ENCODE measurements at regions not wholly inside any gene's neighbourhood (a gene's known extent, or its start where the extent isn't known, plus 50 kb on each side); places are given as distances from the start of the nearest gene placed in this dataset.

DNA sequence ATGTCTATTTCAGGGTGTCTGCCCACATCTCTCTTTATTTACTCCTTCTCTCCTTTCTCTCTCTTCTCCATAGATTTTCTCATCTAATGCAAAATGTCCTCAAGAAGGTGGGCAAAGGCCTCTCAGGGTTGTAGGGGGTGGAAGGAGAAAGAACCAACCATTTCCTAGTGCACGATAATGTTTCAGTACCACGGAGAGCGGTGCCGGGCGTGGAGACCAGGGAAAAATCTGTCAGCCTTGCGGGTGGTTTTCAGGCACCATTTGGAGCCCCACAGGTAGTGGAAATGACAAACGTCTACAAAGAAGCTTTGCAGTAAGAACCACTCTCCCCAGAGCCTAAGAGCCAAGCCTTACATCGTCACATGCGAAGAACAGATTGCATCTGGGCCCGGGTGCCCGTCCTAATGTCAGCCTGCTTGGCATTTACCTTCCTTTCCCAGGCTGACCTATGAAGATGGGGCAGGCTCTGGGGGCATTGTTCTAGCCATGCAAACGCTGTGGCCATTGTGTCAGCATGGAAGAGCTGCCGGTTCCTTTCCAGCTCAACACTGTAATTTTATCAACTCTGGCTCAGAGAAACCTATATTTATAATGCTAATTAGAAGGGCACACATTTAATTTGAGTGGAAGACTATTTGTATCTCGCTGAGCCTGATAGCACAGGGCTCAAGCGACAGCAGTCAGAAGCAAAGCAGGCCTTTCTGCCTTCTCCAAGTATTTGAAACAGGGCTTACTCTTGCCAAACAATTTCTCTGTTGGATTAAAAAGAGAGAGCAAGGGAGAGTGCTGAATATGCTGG, 430.1 kb upstream of the WWC1 start:
- Histone ChIP-seq H3K27me3 (ENCODE audit: control insufficient read depth in 2 of 2, insufficient read depth in 2 of 2, low read length in 2 of 2) (no peaks in the 10 kb centered on the region), H3K36me3 (ENCODE audit: control insufficient read depth in 2 of 3, insufficient read depth in 3 of 3, low read length in 3 of 3) (no peaks in the 10 kb centered on the region), H3K4me1 (ENCODE audit: control insufficient read depth in 2 of 2, insufficient read depth in 2 of 2, low read length in 2 of 2) (no peaks in the 10 kb centered on the region), H3K4me3 (ENCODE audit: low read length) (no peak overlapping the region), H3K9me3 (ENCODE audit: control insufficient read depth in 2 of 3, low read length in 3 of 3) (no peaks in the 10 kb centered on the region), H3K27ac (ENCODE audit: low read depth, low read length) (no peak overlapping the region)
- DNase-seq (no peak), ATAC-seq (no peak)
- POLR2A ChIA-PET: no interaction called here
- no peak overlapping the region for H3K27ac Mint-ChIP-seq
- H3K27me3 Mint-ChIP-seq: peaks cover 0 to 3% (median 0%) of the 10 kb centered on the region in 5 donors
- no peak overlapping the region for H3K4me3 Mint-ChIP-seq
- H3K4me1 Mint-ChIP-seq: no peaks in the 10 kb centered on the region
- intact Hi-C loops (cut with micrococcal nuclease): no loop called here
- peaks cover 0 to 19% (median 2%) of the 10 kb centered on the region in 11 donors for H3K9me3 Mint-ChIP-seq
- peaks cover 0 to 4% (median 0%) of the 10 kb centered on the region in 5 donors for H3K36me3 Mint-ChIP-seq
- CTCF ChIA-PET: no interaction called here

DNA sequence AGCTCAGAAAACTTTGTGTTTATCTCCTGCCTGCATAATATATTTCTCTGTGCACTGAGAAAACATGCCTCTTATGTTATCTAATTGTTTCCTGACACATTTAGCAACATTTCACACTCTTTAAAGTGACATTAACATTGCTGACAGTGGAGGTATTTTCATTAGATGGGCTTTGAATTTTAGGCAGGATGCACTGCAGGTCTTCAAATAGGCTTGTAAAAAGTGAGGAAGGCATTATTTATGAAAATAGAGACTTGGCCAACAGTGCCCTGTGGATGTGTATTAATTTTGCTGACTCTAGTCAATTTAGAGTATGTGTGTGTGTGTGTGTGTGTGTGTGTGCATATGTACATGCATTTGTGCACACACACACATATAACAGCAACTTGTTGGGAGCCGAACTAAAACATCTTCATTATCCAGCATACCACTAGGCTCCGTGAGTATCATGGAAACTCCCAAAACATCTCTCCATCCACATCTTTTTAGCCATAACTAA, 429.5 kb upstream of the WWC1 start:
- Mint-ChIP-seq H3K27ac (no peak overlapping the region), H3K4me3 (no peak overlapping the region), H3K36me3 (peaks cover 0 to 4% (median 0%) of the 10 kb centered on the region in 5 donors), H3K27me3 (peaks cover 0 to 5% (median 0%) of the 10 kb centered on the region in 5 donors), H3K4me1 (no peaks in the 10 kb centered on the region), H3K9me3 (peaks cover 0 to 19% (median 2%) of the 10 kb centered on the region in 11 donors)
- Histone ChIP-seq H3K36me3 (ENCODE audit: control insufficient read depth in 2 of 3, insufficient read depth in 3 of 3, low read length in 3 of 3) (no peaks in the 10 kb centered on the region), H3K27ac (ENCODE audit: low read depth, low read length) (no peak overlapping the region), H3K4me3 (ENCODE audit: low read length) (no peak overlapping the region), H3K9me3 (ENCODE audit: control insufficient read depth in 2 of 3, low read length in 3 of 3) (no peaks in the 10 kb centered on the region), H3K27me3 (ENCODE audit: control insufficient read depth in 2 of 2, insufficient read depth in 2 of 2, low read length in 2 of 2) (no peaks in the 10 kb centered on the region), H3K4me1 (ENCODE audit: control insufficient read depth in 2 of 2, insufficient read depth in 2 of 2, low read length in 2 of 2) (no peaks in the 10 kb centered on the region)
- ChIA-PET CTCF (no interaction called here), POLR2A (no interaction called here)
- intact Hi-C loops (cut with micrococcal nuclease): no loop called here
- no peak for DNase-seq
- ATAC-seq: no peak

DNA sequence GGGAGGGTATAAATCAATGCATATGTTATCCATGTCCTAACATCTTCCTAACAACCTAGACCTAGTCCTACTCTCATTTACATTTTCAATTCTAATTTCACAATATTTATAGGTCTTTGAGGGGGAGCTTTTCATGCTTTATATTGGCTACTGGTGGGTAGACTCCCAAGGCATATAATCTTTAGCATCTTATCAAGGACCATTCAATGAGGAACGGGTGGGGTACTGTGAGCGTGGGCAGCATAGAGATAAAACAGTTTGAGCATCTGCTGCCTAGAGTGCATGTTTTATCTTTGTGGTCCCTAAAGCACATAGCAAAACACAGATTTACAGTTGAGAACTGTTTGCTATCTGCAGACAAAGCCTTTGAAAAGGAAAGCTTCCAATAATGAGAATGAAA, 427.6 kb upstream of the WWC1 start:
- CTCF ChIA-PET: no interaction called here
- Mint-ChIP-seq H3K27ac (no peak overlapping the region), H3K9me3 (peaks cover 0 to 12% (median 0%) of the 10 kb centered on the region in 11 donors)

DNA sequence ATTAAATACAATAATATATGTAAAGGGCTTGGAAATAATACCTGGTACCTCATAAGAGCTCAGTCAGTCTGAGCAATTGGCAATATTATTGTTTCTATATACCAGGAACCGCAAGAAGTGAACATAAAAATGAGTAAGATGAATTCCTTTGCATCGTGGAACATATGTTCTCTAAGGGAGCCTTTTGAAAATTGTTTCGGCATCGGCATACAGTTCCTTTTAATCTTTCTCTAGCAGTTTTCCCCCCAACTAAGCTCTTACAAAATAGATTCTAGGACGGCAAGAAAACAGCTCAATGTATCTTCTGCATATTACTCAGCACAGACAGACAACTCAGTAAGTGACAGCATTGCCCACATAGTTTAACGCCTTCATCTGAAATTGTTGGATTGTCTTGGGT, 426.6 kb upstream of the WWC1 start:
- Mint-ChIP-seq H3K4me3 (no peak overlapping the region), H3K27ac (no peak overlapping the region), H3K27me3 (peaks cover 0 to 5% (median 0%) of the 10 kb centered on the region in 5 donors), H3K36me3 (peaks cover 0 to 4% (median 0%) of the 10 kb centered on the region in 5 donors), H3K4me1 (no peaks in the 10 kb centered on the region), H3K9me3 (peaks cover 0 to 12% (median 0%) of the 10 kb centered on the region in 11 donors)
- H3K27ac ChIP-seq (ENCODE audit: low read depth, low read length): no peak overlapping the region
- ATAC-seq: no peak
- no peaks in the 10 kb centered on the region for H3K27me3 ChIP-seq (ENCODE audit: control insufficient read depth in 2 of 2, insufficient read depth in 2 of 2, low read length in 2 of 2)
- H3K4me1 ChIP-seq (ENCODE audit: control insufficient read depth in 2 of 2, insufficient read depth in 2 of 2, low read length in 2 of 2): no peaks in the 10 kb centered on the region
- H3K4me3 ChIP-seq (ENCODE audit: low read length): no peak overlapping the region
- ChIA-PET CTCF (no interaction called here), POLR2A (no interaction called here)
- DNase-seq: no peak
- intact Hi-C loops (cut with micrococcal nuclease): no loop called here
- H3K9me3 ChIP-seq (ENCODE audit: control insufficient read depth in 2 of 3, low read length in 3 of 3): no peaks in the 10 kb centered on the region
- no peaks in the 10 kb centered on the region for H3K36me3 ChIP-seq (ENCODE audit: control insufficient read depth in 2 of 3, insufficient read depth in 3 of 3, low read length in 3 of 3)

More for the DNA sequence above, 427.6 kb upstream of the WWC1 start:
- Histone ChIP-seq H3K27me3 (ENCODE audit: control insufficient read depth in 2 of 2, insufficient read depth in 2 of 2, low read length in 2 of 2) (no peaks in the 10 kb centered on the region), H3K9me3 (ENCODE audit: control insufficient read depth in 2 of 3, low read length in 3 of 3) (no peaks in the 10 kb centered on the region), H3K27ac (ENCODE audit: low read depth, low read length) (no peak overlapping the region), H3K36me3 (ENCODE audit: control insufficient read depth in 2 of 3, insufficient read depth in 3 of 3, low read length in 3 of 3) (no peaks in the 10 kb centered on the region), H3K4me1 (ENCODE audit: control insufficient read depth in 2 of 2, insufficient read depth in 2 of 2, low read length in 2 of 2) (no peaks in the 10 kb centered on the region), H3K4me3 (ENCODE audit: low read length) (no peak overlapping the region)
- Mint-ChIP-seq H3K4me1 (no peaks in the 10 kb centered on the region), H3K36me3 (peaks cover 0 to 4% (median 0%) of the 10 kb centered on the region in 5 donors), H3K4me3 (no peak overlapping the region), H3K27me3 (peaks cover 0 to 5% (median 0%) of the 10 kb centered on the region in 5 donors)
- DNase-seq: no peak
- ATAC-seq: no peak
- POLR2A ChIA-PET: no interaction called here
- intact Hi-C loops (cut with micrococcal nuclease): no loop called here

DNA sequence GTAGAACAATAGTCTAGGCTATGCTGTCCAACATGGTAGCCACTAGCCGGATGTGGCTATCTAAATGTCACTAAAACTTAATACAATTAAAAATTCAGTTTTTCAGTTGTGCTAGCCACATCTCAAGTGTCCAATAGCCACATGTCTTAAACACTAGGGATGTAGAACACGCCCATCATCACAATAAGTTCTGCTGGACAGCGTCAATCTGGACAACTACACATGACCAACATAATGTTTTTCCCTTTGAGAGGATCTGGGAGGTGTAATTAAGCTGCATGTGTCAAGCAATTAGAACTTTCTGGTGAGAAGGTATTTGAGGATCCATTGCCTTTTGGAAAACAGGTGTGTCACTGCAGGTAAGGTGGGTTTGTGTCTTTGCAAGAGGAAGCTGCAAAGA, 424.6 kb upstream of the WWC1 start:
- ATAC-seq (no peak), DNase-seq (no peak)
- Mint-ChIP-seq H3K27ac (no peak overlapping the region), H3K27me3 (peaks cover 0 to 5% (median 0%) of the 10 kb centered on the region in 5 donors), H3K4me1 (no peaks in the 10 kb centered on the region), H3K9me3 (peaks cover 0 to 7% (median 0%) of the 10 kb centered on the region in 11 donors), H3K4me3 (no peak overlapping the region), H3K36me3 (no peaks in the 10 kb centered on the region)
- Histone ChIP-seq H3K36me3 (ENCODE audit: control insufficient read depth in 2 of 3, insufficient read depth in 3 of 3, low read length in 3 of 3) (no peaks in the 10 kb centered on the region), H3K9me3 (ENCODE audit: control insufficient read depth in 2 of 3, low read length in 3 of 3) (no peaks in the 10 kb centered on the region), H3K27ac (ENCODE audit: low read depth, low read length) (no peak overlapping the region), H3K4me3 (ENCODE audit: low read length) (no peak overlapping the region), H3K27me3 (ENCODE audit: control insufficient read depth in 2 of 2, insufficient read depth in 2 of 2, low read length in 2 of 2) (no peaks in the 10 kb centered on the region), H3K4me1 (ENCODE audit: control insufficient read depth in 2 of 2, insufficient read depth in 2 of 2, low read length in 2 of 2) (no peaks in the 10 kb centered on the region)
- ChIA-PET CTCF (no interaction called here), POLR2A (no interaction called here)
- intact Hi-C loops (cut with micrococcal nuclease): no loop called here

DNA sequence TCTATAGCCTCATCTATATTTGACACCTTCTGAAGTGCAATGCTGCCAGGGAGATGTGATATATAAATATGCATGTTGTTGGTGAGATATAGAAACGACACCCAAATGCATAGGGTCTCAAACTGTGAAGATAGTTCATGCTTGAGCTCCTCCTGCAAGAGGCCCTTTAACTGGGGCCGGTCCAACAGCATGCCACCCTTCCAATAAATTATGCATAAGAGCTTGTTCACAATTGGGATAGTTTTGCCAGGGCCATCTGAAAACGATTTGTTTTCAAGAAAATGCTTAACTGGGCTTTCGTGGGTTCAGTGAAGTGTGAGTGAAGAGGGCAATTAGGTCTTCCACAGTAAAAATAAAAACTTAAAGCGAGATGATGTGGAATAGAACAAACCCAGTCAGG, 424.2 kb upstream of the WWC1 start:
- Mint-ChIP-seq H3K4me3 (no peak overlapping the region), H3K27ac (no peak overlapping the region), H3K9me3 (peaks cover 0 to 5% (median 0%) of the 10 kb centered on the region in 11 donors), H3K36me3 (no peaks in the 10 kb centered on the region), H3K4me1 (no peaks in the 10 kb centered on the region), H3K27me3 (peaks cover 0 to 5% (median 0%) of the 10 kb centered on the region in 5 donors)
- intact Hi-C loops (cut with micrococcal nuclease): no loop called here
- H3K9me3 ChIP-seq (ENCODE audit: control insufficient read depth in 2 of 3, low read length in 3 of 3): no peaks in the 10 kb centered on the region
- H3K4me3 ChIP-seq (ENCODE audit: low read length): no peak overlapping the region
- no peaks in the 10 kb centered on the region for H3K27me3 ChIP-seq (ENCODE audit: control insufficient read depth in 2 of 2, insufficient read depth in 2 of 2, low read length in 2 of 2)
- CTCF ChIA-PET: no interaction called here
- no peaks in the 10 kb centered on the region for H3K4me1 ChIP-seq (ENCODE audit: control insufficient read depth in 2 of 2, insufficient read depth in 2 of 2, low read length in 2 of 2)
- ATAC-seq: no peak
- no peak for DNase-seq
- no peak overlapping the region for H3K27ac ChIP-seq (ENCODE audit: low read depth, low read length)
- POLR2A ChIA-PET: no interaction called here
- no peaks in the 10 kb centered on the region for H3K36me3 ChIP-seq (ENCODE audit: control insufficient read depth in 2 of 3, insufficient read depth in 3 of 3, low read length in 3 of 3)

DNA sequence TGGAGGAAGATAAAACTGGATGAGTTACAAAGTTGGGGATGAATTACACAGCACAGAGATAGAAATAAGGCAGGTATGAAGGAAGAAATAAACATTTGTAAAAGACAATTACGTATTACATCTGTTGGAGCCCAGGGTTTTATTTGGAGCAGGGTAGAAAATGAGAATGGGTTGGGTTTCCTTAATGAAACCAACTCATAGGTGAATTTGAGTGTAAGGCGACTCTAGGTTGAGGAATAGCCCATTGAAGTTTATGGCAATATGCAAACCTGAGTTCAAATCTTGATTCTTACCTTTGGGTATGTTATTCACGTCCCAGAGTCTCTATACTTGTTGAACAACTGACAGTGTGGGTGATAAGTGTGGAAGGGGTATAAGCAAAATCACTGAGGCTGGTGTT, 422.3 kb upstream of the WWC1 start:
- POLR2A ChIA-PET: no interaction called here

More for the DNA sequence above, 422.3 kb upstream of the WWC1 start:
- no peak overlapping the region for H3K27ac Mint-ChIP-seq
- peaks cover 0 to 5% (median 0%) of the 10 kb centered on the region in 5 donors for H3K27me3 Mint-ChIP-seq
- no peaks in the 10 kb centered on the region for H3K4me1 Mint-ChIP-seq
- no peaks in the 10 kb centered on the region for H3K9me3 ChIP-seq (ENCODE audit: control insufficient read depth in 2 of 3, low read length in 3 of 3)
- no peak overlapping the region for H3K4me3 Mint-ChIP-seq
- intact Hi-C loops (cut with micrococcal nuclease): no loop called here
- no peaks in the 10 kb centered on the region for H3K36me3 ChIP-seq (ENCODE audit: control insufficient read depth in 2 of 3, insufficient read depth in 3 of 3, low read length in 3 of 3)
- DNase-seq (no peak), ATAC-seq (no peak)
- H3K9me3 Mint-ChIP-seq: peaks cover 0 to 6% (median 1%) of the 10 kb centered on the region in 11 donors
- CTCF ChIA-PET: no interaction called here
- no peak overlapping the region for H3K4me3 ChIP-seq (ENCODE audit: low read length)
- H3K4me1 ChIP-seq (ENCODE audit: control insufficient read depth in 2 of 2, insufficient read depth in 2 of 2, low read length in 2 of 2): no peaks in the 10 kb centered on the region
- H3K27ac ChIP-seq (ENCODE audit: low read depth, low read length): no peak overlapping the region
- H3K36me3 Mint-ChIP-seq: no peaks in the 10 kb centered on the region
- no peaks in the 10 kb centered on the region for H3K27me3 ChIP-seq (ENCODE audit: control insufficient read depth in 2 of 2, insufficient read depth in 2 of 2, low read length in 2 of 2)

All from naive thymus-derived CD4-positive, alpha-beta T cell (primary cell).